Mucosa of descending colon (tissue), 3 donors: ENCODE measurements at regions not wholly inside any gene's neighbourhood (a gene's known extent, or its start where the extent isn't known, plus 50 kb on each side); places are given as distances from the start of the nearest gene placed in this dataset.
"Not testable (repeated sequence)": the region's sequence is repeated elsewhere in the genome, so short reads cannot be mapped to it uniquely, and the experiment has no call there.

ENCODE experiments used
- ATAC-seq: fragments of 200-7000 bp; cut with Tn5 transposase; one replicate; pipeline ENCODE4 v1.9.1; 2020; ENCODE audit warnings: mild to moderate bottlenecking, moderate library complexity
- DNase-seq, 3 donors: peaks; one replicate each; pipeline ENCODE4 v3.0.0-alpha.2; 2020
- H3K36me3 ChIP-seq: fragments of 200-600 bp; one replicate; pipeline ENCODE4 v1.8.0; 2021; ENCODE audit warnings: low read depth, mild to moderate bottlenecking
- H3K4me1 ChIP-seq: fragments of 200-600 bp; one replicate; pipeline ENCODE4 v1.8.0; 2021; ENCODE audit warnings: low read depth, mild to moderate bottlenecking
- H3K4me3 ChIP-seq: fragments of 200-600 bp; one replicate; pipeline ENCODE4 v1.8.0; 2021; ENCODE audit warnings: mild to moderate bottlenecking
- H3K9me3 ChIP-seq: fragments of 200-600 bp; one replicate; pipeline ENCODE4 v1.8.0; 2021; ENCODE audit warnings: mild to moderate bottlenecking
- intact Hi-C, 2 donors: fragments of 100-400 bp; cut with DNase I in 1 of 2; cut with micrococcal nuclease in 1 of 2; formaldehyde crosslinking; loops; one replicate each; pipeline versions ENCODE4 v1.11.0 to v1.11.1; 2022; cut with DNase I, micrococcal nuclease
- TF ChIP-seq, protein P1 (sequence below): fragments of 200-600 bp; IDR thresholded peaks from one replicate; pipeline ENCODE4 v1.8.0; 2022; ENCODE audit warnings: antibody characterized with exemption, mild to moderate bottlenecking
- donor health status: DM: no; HTN: no; CAD: no; lungs with moderate emphysema.
- donor health status: DM: no; HTN: no; CAD: no.
- donor health status: DM: no; HTN: yes; CAD: no.

DNA sequence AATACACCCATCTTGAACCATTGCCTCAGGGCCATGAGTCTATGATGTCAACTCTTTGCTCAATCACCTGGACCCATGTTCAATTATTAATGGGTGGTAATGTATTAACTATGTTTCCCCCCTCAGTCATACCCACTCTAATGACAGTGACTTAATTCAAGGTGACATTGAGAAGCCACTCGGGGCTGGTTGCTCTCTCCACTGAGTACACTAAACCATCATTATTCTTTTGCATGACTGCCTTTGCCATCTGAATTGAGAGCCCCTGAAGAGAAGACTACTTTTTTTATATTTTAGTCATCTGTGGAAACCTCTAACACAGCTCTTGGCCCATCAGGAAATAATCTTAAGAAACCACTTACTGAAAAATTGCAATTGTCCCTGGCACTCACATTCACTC is 139.2 kb upstream of the SOX21 start:
- TF ChIP-seq, protein P1, sequence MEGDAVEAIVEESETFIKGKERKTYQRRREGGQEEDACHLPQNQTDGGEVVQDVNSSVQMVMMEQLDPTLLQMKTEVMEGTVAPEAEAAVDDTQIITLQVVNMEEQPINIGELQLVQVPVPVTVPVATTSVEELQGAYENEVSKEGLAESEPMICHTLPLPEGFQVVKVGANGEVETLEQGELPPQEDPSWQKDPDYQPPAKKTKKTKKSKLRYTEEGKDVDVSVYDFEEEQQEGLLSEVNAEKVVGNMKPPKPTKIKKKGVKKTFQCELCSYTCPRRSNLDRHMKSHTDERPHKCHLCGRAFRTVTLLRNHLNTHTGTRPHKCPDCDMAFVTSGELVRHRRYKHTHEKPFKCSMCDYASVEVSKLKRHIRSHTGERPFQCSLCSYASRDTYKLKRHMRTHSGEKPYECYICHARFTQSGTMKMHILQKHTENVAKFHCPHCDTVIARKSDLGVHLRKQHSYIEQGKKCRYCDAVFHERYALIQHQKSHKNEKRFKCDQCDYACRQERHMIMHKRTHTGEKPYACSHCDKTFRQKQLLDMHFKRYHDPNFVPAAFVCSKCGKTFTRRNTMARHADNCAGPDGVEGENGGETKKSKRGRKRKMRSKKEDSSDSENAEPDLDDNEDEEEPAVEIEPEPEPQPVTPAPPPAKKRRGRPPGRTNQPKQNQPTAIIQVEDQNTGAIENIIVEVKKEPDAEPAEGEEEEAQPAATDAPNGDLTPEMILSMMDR: no peak

GRCh38 chr13:94849254-94849653 is 136.9 kb upstream of the SOX21 start:
- Histone ChIP-seq H3K36me3 (no peaks in the 10 kb centered on the region), H3K9me3 (no peaks in the 10 kb centered on the region), H3K4me1 (no peaks in the 10 kb centered on the region), H3K4me3 (no peak overlapping the region)
- DNase-seq: no peak
- intact Hi-C loops: no loop called here
- no peak for ATAC-seq
- TF ChIP-seq, protein P1: no peak

More for the DNA sequence above, 139.2 kb upstream of the SOX21 start:
- intact Hi-C loops: no loop called here
- DNase-seq: no peak
- Histone ChIP-seq H3K36me3 (no peaks in the 10 kb centered on the region), H3K4me3 (no peak overlapping the region), H3K9me3 (no peaks in the 10 kb centered on the region), H3K4me1 (no peaks in the 10 kb centered on the region)
- no peak for ATAC-seq

DNA sequence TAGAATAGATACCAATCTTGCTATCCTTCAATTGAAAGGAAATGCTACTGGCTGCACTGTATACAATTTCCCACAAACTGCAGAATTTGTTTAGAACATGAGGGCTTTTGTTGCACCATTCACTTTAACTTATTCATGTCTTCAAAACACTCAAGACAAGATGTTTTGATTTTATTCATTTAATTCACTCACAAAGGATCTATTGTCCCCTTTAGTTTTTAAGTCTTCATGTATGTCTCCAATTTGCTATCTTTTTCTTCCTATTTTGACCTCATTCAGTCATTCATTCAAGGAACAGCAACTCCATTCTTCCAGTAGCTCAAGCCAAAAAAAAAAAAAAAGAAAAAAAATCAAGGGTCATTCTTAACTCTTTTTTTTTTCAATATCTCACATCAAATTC is 130.6 kb upstream of the SOX21 start:
- TF ChIP-seq, protein P1: no peak
- no peaks in the 10 kb centered on the region for H3K36me3 ChIP-seq
- no peak overlapping the region for H3K4me3 ChIP-seq
- intact Hi-C loops: no loop called here
- no peaks in the 10 kb centered on the region for H3K9me3 ChIP-seq
- DNase-seq: no peak
- ATAC-seq: no peak
- no peaks in the 10 kb centered on the region for H3K4me1 ChIP-seq

DNA sequence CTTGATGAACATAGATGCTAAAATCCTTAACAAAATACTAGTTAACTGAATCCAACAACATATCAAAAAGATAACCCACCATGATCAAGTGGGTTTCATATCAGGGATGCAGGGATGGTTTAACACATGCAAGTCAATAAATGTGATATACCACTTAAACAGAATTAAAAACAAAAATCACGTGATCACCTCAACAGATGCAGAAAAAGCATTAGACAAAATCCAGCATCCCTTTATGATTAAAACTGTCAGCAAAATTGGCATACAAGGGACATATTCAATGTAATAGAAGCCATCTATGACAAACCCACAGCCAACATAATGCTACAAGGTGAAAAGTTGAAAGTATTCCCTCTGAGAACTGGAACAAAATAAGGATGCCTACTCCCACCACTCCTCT is 124.7 kb upstream of the SOX21 start:
- H3K9me3 ChIP-seq, DNase-seq, intact Hi-C loops, H3K4me1 ChIP-seq, H3K36me3 ChIP-seq, ATAC-seq, H3K4me3 ChIP-seq: not testable (repeated sequence)

GRCh38 chr13:94829837-94830365 is 117.6 kb upstream of the SOX21 start:
- intact Hi-C loops: no loop called here
- Histone ChIP-seq H3K9me3 (no peaks in the 10 kb centered on the region), H3K4me3 (no peak overlapping the region), H3K4me1 (no peaks in the 10 kb centered on the region), H3K36me3 (no peaks in the 10 kb centered on the region)
- ATAC-seq (no peak), DNase-seq (no peak)
- TF ChIP-seq, protein P1: no peak

GRCh38 chr13:94829185-94829836 is 117.0 kb upstream of the SOX21 start:
- Histone ChIP-seq H3K4me3 (no peak overlapping the region), H3K4me1 (no peaks in the 10 kb centered on the region), H3K36me3 (no peaks in the 10 kb centered on the region), H3K9me3 (no peaks in the 10 kb centered on the region)
- intact Hi-C loops: no loop called here
- TF ChIP-seq, protein P1: no peak
- DNase-seq (no peak), ATAC-seq (no peak)
